GM12878 (cell line): ENCODE measurements at regions not wholly inside any gene's neighbourhood (a gene's known extent, or its start where the extent isn't known, plus 50 kb on each side); places are given as distances from the start of the nearest gene placed in this dataset.

ENCODE experiments used
- ATAC-seq: fragments of 200-7000 bp; cut with Tn5 transposase; 3 replicates; pipeline ENCODE4 v1.9.1; 2020; ENCODE audit warnings: mild to moderate bottlenecking, moderate library complexity
- BruUV-seq: library from RNA; stranded (reverse); fragments of 400-500 nt; replicated peaks from 2 replicates; lab custom pipeline; 2021; lab: Mats Ljungman, UMichigan
- CTCF ChIA-PET: fragments of 300-600 bp; sonication (Branson Sonifier 250); formaldehyde crosslinking; extraction: SDS; loops from one replicate; lab custom pipeline; 2021; ENCODE audit warnings: inconsistent platforms; lab: Yijun Ruan, JAX
- POLR2A ChIA-PET: fragments of 350-600 bp; formaldehyde crosslinking; extraction: SDS; loops from one replicate; lab custom pipeline; 2021; ENCODE audit warnings: inconsistent platforms; lab: Charles Lee
- RAD21 ChIA-PET: fragments of 300-600 bp; sonication (Branson Sonifier 250); formaldehyde crosslinking; loops from one replicate; lab custom pipeline; 2023; ENCODE audit warnings: antibody characterized with exemption; ENCODE audit not compliant: unreplicated experiment; lab: Charles Lee
- SMC1A ChIA-PET: fragments of 300-600 bp; sonication (Branson Sonifier 250); formaldehyde crosslinking; loops from one replicate; lab custom pipeline; 2023; ENCODE audit not compliant: unreplicated experiment, uncharacterized antibody; lab: Charles Lee
- DNase-seq: peaks from one replicate; pipeline ENCODE4 v3.0.0-alpha.2; 2011; ENCODE audit warnings: low read depth, low spot score
- FAIRE-seq: peaks from 3 replicates; lab custom pipeline; 2011; peaks lifted over from hg19 to GRCh38; lab: Jason Lieb, UNC
- H2AFZ ChIP-seq: 2 replicates; pipeline ENCODE4 v1.6.0; 2011; ENCODE audit warnings: low read depth, low read length, control low read depth; ENCODE audit not compliant: control insufficient read depth
- H3K27ac ChIP-seq: 2 replicates; pipeline ENCODE4 v1.5.1; 2011; ENCODE audit warnings: control low read depth; ENCODE audit not compliant: control insufficient read depth, insufficient read depth
- H3K27me3 ChIP-seq, 2 experiments: replicated peaks in 1 of 2; 2 replicates each; pipeline versions ENCODE4 v1.6.0 to v1.6.1; 2011; ENCODE audit warnings: low read length in 1 of 2; ENCODE audit not compliant: control insufficient read depth in 2 of 2, insufficient read depth in 2 of 2
- H3K36me3 ChIP-seq, 2 experiments: 2 replicates each; pipeline ENCODE4 v1.5.1; 2011; ENCODE audit warnings: low read length in 1 of 2; ENCODE audit not compliant: control insufficient read depth in 2 of 2, insufficient read depth in 2 of 2
- H3K4me1 ChIP-seq: 2 replicates; pipeline ENCODE4 v1.6.1; 2011; ENCODE audit warnings: mild to moderate bottlenecking, low read length, moderate library complexity, mixed read lengths; ENCODE audit not compliant: control insufficient read depth, insufficient read depth
- H3K4me2 ChIP-seq: 2 replicates; pipeline ENCODE4 v1.6.0; 2011; ENCODE audit warnings: control low read depth; ENCODE audit not compliant: control insufficient read depth, insufficient read depth
- H3K4me3 ChIP-seq: fragments of 200-600 bp; sonication (generic); 2 replicates; pipeline ENCODE4 v1.5.1; 2016
- H3K79me2 ChIP-seq: 2 replicates; pipeline ENCODE4 v1.6.0; 2011; ENCODE audit warnings: low read length; ENCODE audit not compliant: control insufficient read depth, insufficient read depth
- H3K9ac ChIP-seq: 2 replicates; pipeline ENCODE4 v1.8.0; 2011; ENCODE audit warnings: low read length, control low read depth, mixed read lengths; ENCODE audit not compliant: control insufficient read depth, insufficient read depth
- H3K9me3 ChIP-seq: replicated peaks from 3 replicates; pipeline ENCODE4 v1.5.1; 2011; ENCODE audit warnings: mild to moderate bottlenecking, low read length; ENCODE audit not compliant: control insufficient read depth, insufficient read depth
- H4K20me1 ChIP-seq: 2 replicates; pipeline ENCODE4 v1.6.0; 2011; ENCODE audit not compliant: control insufficient read depth, insufficient read depth
- CHD4 ChIP-seq: fragments of 200-600 bp; sonication (generic); IDR thresholded peaks from 2 replicates; pipeline ENCODE4 v1.6.1; 2016; ENCODE audit warnings: mild to moderate bottlenecking
- ETV6 ChIP-seq, 2 experiments: fragments of 450-650 bp in 1 of 2; IDR thresholded peaks in 1 of 2; conservative IDR thresholded peaks in 1 of 2; 2 replicates each; pipeline ENCODE4 v1.6.1; 2014; ENCODE audit warnings: antibody characterized with exemption in 1 of 2, borderline replicate concordance in 1 of 2, low read depth in 1 of 2, mild to moderate bottlenecking in 1 of 2, moderate library complexity in 1 of 2
- MTA2 ChIP-seq: fragments of 450-650 bp; IDR thresholded peaks from 2 replicates; pipeline ENCODE4 v1.6.1; 2016; ENCODE audit warnings: low read depth, mild to moderate bottlenecking, moderate library complexity
- RBBP5 ChIP-seq: fragments of 200-600 bp; sonication (generic); conservative IDR thresholded peaks from 2 replicates; pipeline ENCODE4 v1.6.1; 2016
- RELA ChIP-seq: fragments of 450-650 bp; IDR thresholded peaks from 2 replicates; pipeline ENCODE4 v1.8.0; 2014; ENCODE audit warnings: borderline replicate concordance; ENCODE audit not compliant: partially characterized antibody
- SMAD1 ChIP-seq: fragments of 450-650 bp; IDR thresholded peaks from 2 replicates; pipeline ENCODE4 v1.6.1; 2018; ENCODE audit warnings: mild to moderate bottlenecking, low read depth; ENCODE audit not compliant: partially characterized antibody
- TBL1XR1 ChIP-seq: IDR thresholded peaks from 2 replicates; pipeline ENCODE4 v1.6.1; 2012; ENCODE audit warnings: low read depth, low read length, improper control_type of control experiment
- ZBED1 ChIP-seq: IDR thresholded peaks from 2 replicates; pipeline ENCODE4 v1.6.1; 2016; ENCODE audit warnings: borderline replicate concordance
- WGBS: methylation state at CpG from one replicate; pipeline ENCODE4 v1.1.6; 2016; ENCODE audit warnings: low lambda C conversion rate; ENCODE audit not compliant: insufficient replicate concordance, insufficient coverage; ENCODE audit errors: missing lambda C conversion rate; 5-methylcytosine and 5-hydroxymethylcytosine counted together
- in situ Hi-C: fragments of 300-500 bp; cut with MboI; formaldehyde crosslinking; loops from 9 replicates; pipeline ENCODE4 v1.14.3; 2018; ENCODE audit warnings: mixed read lengths
- intact Hi-C: fragments of 100-400 bp; cut with micrococcal nuclease; formaldehyde crosslinking; loops from one replicate; pipeline ENCODE4 v1.14.2; 2022; ENCODE audit not compliant: unreplicated experiment
- TF ChIP-seq, protein P1 (sequence below): fragments of 450-650 bp; IDR thresholded peaks from 2 replicates; pipeline ENCODE4 v1.6.1; 2017; ENCODE audit warnings: mild to moderate bottlenecking, low read depth, inconsistent platforms; ENCODE audit not compliant: poor library complexity, severe bottlenecking

DNA sequence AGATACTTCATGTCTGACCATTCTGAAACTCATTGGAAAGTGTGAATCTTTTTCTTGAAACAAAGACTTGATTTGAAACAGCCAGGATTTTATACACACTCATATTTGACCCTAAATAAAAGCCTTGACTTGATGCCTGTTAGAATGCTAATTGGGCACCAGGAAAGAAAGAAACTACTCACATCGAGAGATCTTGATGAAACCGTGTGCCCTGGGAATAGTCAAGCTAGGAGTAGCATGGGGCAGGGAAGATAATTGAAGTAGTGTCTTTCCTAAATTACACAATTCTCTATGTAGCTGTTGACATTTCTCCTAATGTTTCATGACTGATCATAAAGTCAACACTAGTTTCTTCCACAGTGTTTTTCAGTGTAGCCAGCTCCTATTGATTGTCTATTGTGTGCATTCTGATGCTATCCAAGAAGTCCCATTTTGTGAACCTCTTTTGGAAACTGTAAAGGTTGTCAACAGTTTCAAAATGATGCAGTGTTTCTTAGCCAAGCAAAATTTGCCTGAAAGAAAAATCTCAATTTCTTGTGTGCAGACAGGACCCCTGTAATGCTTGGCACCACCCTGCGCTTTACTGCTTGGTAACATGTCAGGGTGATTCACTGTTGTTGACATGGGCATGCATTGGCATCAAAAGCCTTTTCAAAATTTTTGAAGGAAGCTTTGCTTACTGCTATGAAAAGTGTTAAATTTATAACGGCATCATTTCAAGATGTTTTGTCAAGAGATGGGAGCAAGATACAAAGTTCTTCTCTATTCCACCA lies 52.5 kb upstream of the OTOL1 start:
- ATAC-seq (no peak), DNase-seq (no peak), FAIRE-seq (no peak)
- Histone ChIP-seq H4K20me1 (no peaks in the 10 kb centered on the region), H3K79me2 (no peaks in the 10 kb centered on the region), H3K36me3 (no peaks in the 10 kb centered on the region), H3K27ac (no peak overlapping the region), H3K4me3 (no peak overlapping the region), H2AFZ (no peak overlapping the region), H3K9me3 (no peaks in the 10 kb centered on the region), H3K27me3 (no peaks in the 10 kb centered on the region; a peak in 1 of 4 replicates), H3K9ac (no peak overlapping the region), H3K4me1 (no peaks in the 10 kb centered on the region), H3K4me2 (no peak overlapping the region)
- CTCF ChIA-PET = interaction anchor here (1.2 to 2.9 kb wide), 3 partner anchors 9 to 34 kb away, joined by 3 to 6 read pairs (median 3); no protein-coding TSS in a partner anchor
- WGBS = 30% methylated on average over 4 of the region's 4 CpGs
- no peak for TF ChIP-seq MTA2
- no peak for TF ChIP-seq TBL1XR1
- TF ChIP-seq ZBED1 = no peak
- TF ChIP-seq CHD4 = no peak
- TF ChIP-seq, protein P1, sequence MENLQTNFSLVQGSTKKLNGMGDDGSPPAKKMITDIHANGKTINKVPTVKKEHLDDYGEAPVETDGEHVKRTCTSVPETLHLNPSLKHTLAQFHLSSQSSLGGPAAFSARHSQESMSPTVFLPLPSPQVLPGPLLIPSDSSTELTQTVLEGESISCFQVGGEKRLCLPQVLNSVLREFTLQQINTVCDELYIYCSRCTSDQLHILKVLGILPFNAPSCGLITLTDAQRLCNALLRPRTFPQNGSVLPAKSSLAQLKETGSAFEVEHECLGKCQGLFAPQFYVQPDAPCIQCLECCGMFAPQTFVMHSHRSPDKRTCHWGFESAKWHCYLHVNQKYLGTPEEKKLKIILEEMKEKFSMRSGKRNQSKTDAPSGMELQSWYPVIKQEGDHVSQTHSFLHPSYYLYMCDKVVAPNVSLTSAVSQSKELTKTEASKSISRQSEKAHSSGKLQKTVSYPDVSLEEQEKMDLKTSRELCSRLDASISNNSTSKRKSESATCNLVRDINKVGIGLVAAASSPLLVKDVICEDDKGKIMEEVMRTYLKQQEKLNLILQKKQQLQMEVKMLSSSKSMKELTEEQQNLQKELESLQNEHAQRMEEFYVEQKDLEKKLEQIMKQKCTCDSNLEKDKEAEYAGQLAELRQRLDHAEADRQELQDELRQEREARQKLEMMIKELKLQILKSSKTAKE = no peak
- TF ChIP-seq RBBP5 = no peak
- no peak for TF ChIP-seq SMAD1
- no peak for TF ChIP-seq RELA
- no peak for TF ChIP-seq ETV6 (conservative IDR thresholded peaks at IDR 0.05 in 1 of 2, IDR thresholded peaks at IDR 0.05 in 1 of 2; ENCODE audit: borderline replicate concordance in 1 of 2, low read depth in 1 of 2)
- no TSS peak for BruUV-seq
- RAD21 ChIA-PET = no interaction called here
- intact Hi-C loops (no loop called here), in situ Hi-C loops (no loop called here)
- SMC1A ChIA-PET = interaction anchor here (0.9 kb wide), 1 partner anchor 8 kb away, joined by 3 read pairs; no protein-coding TSS in a partner anchor
- POLR2A ChIA-PET = interaction anchor here (1.0 kb wide), 1 partner anchor 43 kb away, joined by 3 read pairs; no protein-coding TSS in a partner anchor
